NCI-H146 treated with DMSO at 0.1 percent for 48 hours (cell line): ENCODE measurements at regions not wholly inside any gene's neighbourhood (a gene's known extent, or its start where the extent isn't known, plus 50 kb on each side); places are given as distances from the start of the nearest gene placed in this dataset.

ENCODE experiments used
- DNase-seq: peaks from one replicate; lab custom pipeline; 2025; ENCODE audit not compliant: unreplicated experiment; lab: John Stamatoyannopoulos, UW

DNA sequence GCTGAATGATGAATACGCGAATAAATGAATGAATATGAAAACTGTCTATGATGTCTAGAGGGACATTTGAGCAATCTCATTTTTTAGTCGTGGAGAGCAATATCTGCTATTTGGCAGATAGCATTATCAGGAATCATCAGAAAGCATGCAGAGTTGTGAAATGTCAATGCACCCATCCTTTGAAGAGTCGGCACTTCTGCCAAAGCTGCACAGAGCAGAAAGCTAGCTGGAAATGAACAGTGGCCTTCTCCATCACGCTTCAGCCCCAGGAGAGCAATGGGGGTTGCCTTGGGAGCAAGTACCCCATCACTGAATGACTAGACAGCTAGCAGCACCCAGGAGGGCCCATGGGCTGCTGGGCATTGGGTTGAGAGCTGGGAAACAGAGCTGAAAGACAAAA is 69.1 kb upstream of the PROK2 start:
- no peak for DNase-seq

DNA sequence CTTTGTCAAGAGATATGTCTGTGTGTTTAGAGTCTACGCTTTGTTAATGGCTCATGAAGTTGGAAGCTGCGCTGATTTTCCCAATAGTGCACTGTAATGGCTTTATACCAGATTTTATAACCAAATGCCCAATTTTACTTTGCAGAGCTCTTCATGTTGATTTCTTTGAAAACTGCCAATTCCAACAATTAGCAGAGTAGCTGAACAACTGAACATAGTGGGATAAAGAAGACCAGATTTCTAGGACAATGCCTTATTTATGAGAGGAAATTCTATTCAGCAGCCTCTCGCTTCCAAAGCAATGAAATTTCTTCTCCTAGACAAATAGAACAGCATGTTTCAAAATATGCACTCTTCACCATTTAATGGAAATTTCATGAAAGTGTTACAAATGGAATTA is 66.9 kb upstream of the PROK2 start:
- DNase-seq = no peak

DNA sequence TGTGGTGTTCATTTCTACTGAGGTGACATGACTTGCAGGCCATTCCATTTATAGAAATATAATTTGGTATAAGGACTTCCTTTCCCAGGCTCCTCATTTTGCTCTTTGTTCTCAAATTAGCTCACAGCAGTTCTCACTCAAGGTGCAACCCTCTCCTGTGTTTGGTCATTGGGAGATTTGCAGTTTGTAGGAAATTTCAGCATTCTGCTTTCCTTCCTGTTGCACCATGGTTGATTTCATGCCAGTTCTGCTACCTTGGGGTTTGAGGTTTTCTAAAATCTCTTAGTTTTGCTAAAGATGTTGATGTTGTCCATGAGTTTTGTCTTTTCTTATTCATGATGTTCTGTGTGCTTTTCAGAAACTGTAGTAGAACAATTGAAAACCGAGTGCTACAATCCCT is 65.7 kb upstream of the PROK2 start:
- DNase-seq = no peak

DNA sequence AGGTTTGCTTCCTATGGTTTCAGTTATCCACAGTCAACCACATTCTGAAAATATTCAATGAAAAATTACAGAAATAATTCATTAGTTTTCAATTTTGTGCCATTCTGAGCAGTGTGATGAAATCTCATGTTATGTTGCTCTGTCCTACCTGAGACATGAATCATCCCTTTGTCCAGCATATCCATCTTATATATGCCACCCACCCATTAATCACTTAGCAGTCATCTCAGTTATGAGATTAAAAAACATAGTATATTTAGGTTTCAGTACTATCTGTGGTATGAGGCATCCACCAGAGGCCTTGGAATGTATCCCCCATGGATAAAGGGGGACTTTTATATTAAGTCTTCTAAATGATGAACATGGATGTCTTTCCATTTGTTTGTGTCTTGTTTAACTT is 64.7 kb upstream of the PROK2 start:
- no peak for DNase-seq

DNA sequence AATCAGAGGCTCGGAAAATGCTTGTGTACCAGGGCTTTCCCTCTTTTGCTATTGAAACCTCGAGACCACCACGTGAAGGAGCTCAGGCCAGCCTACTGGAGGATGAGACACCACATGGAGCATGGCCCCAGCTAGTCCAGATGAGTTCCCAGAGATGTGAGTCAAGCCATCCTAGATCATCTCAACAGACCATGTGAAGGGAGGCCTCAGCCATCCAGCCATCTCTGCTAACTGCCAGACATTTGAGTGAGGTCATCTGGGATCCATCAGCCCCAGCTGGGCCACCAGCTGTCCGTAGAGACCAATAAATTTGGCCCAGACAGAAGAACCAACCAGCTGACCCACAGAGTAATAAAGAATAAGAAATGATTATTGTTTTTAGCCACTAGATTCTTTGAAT is 62.8 kb upstream of the PROK2 start:
- DNase-seq = no peak

DNA sequence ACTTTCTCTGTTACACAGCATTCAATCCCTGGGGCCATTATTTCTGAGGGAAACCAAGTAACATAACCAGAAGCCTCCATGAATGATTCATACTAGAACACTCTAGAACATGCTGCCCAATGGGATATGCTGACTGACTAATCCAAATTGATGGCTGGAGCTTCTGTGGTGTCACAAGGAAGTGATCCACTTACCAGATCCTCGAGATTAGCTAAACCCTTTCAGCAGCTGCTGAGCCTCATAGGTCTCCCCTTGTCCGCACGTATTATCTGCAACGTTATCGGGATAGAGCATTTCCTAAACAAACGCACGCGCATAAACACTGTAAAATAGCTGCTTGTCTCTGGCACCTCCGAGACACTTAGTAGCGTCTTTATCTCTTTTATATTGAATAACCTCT is 61.2 kb upstream of the PROK2 start:
- DNase-seq = no peak

DNA sequence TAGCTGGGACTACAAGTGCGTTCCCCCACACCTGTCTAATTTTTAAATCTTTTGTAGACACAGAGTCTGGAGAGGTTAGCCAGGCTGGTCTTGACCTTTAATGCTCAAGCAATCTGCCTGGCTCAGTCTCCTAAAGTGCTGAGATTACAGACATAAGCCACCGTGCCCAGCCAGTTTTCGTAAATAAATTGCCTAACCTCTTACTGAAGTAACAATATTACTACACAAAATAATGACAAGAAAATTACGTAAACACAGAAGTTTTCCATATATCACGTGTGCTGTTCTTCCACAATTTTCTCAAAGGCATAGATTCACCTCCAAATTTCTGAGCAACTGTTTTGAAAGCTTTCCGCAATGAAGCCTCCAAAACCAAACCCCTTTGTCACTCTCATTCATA is 58.1 kb upstream of the PROK2 start:
- no peak for DNase-seq

DNA sequence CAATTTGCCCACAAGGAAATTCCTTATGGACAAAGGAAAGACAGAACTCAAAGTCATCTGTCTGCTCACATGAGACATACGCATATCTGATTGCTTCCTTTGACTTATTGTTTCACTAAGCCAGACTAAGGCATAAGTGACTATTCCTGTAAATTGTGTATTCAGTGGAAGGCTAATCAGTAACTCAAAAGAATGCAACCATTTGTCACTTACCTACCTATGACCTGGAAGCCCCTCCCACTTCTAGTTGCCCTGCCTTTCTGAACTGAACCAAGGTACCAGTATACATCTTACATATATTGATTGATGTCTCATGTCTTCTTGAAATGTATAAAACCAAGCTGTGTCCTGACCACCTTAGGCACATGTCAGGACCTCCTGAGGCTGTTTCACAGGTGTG is 53.5 kb upstream of the PROK2 start:
- no peak for DNase-seq
